ENCODE measurements at regions not wholly inside any gene's neighbourhood (a gene's known extent, or its start where the extent isn't known, plus 50 kb on each side); places are given as distances from the start of the nearest gene placed in this dataset.

- H3K36me3 ChIP-seq (replicated peaks; ENCODE audit: low read depth, low read length) = no peaks in the 10 kb centered on the region
- H3K9ac ChIP-seq (ENCODE audit: low read length) = no peak overlapping the region
- no peaks in the 10 kb centered on the region for H3K79me2 ChIP-seq (ENCODE audit: low read length)
- no peaks in the 10 kb centered on the region for H3K4me1 ChIP-seq (ENCODE audit: low read length)
- no peak overlapping the region for H3K4me3 ChIP-seq (ENCODE audit: low read length)
- H3K9me3 ChIP-seq (ENCODE audit: insufficient read depth, low read length) = no peaks in the 10 kb centered on the region
- H3K4me2 ChIP-seq (ENCODE audit: low read length) = no peak overlapping the region
- H3K27ac ChIP-seq (ENCODE audit: low read length) = no peak overlapping the region
- H2AFZ ChIP-seq (ENCODE audit: low read depth, low read length) = no peak overlapping the region
- no peaks in the 10 kb centered on the region for H3K27me3 ChIP-seq (ENCODE audit: low read depth, low read length)
- H4K20me1 ChIP-seq (ENCODE audit: insufficient read depth, low read length) = no peaks in the 10 kb centered on the region
- no peak for TF ChIP-seq EZH2phosphoT487 (IDR thresholded peaks at IDR 0.05; ENCODE audit: low read depth)
- no peak for TF ChIP-seq CTCF (IDR thresholded peaks at IDR 0.05; ENCODE audit: low read depth, low read length)
Measured at GRCh38 chr13:29977476-29978120, 127.2 kb upstream of the UBL3 start.

- no peak overlapping the region for H3K4me2 ChIP-seq (ENCODE audit: low read length)
- H3K4me3 ChIP-seq (ENCODE audit: low read length) = no peak overlapping the region
- H3K27me3 ChIP-seq (ENCODE audit: low read depth, low read length) = no peaks in the 10 kb centered on the region
- no peaks in the 10 kb centered on the region for H4K20me1 ChIP-seq (ENCODE audit: insufficient read depth, low read length)
- H3K9ac ChIP-seq (ENCODE audit: low read length) = no peak overlapping the region
- no peak overlapping the region for H2AFZ ChIP-seq (ENCODE audit: low read depth, low read length)
- no peaks in the 10 kb centered on the region for H3K36me3 ChIP-seq (replicated peaks; ENCODE audit: low read depth, low read length)
- H3K27ac ChIP-seq (ENCODE audit: low read length) = no peak overlapping the region
- no peaks in the 10 kb centered on the region for H3K4me1 ChIP-seq (ENCODE audit: low read length)
- H3K9me3 ChIP-seq (ENCODE audit: insufficient read depth, low read length) = no peaks in the 10 kb centered on the region
- no peaks in the 10 kb centered on the region for H3K79me2 ChIP-seq (ENCODE audit: low read length)
- TF ChIP-seq EZH2phosphoT487 (IDR thresholded peaks at IDR 0.05; ENCODE audit: low read depth) (no peak), CTCF (IDR thresholded peaks at IDR 0.05; ENCODE audit: low read depth, low read length) (no peak)
Measured at GRCh38 chr13:29976535-29976934, 126.1 kb upstream of the UBL3 start.

GRCh38 chr13:29975283-29975682 is 124.9 kb upstream of the UBL3 start:
- TF ChIP-seq CTCF (IDR thresholded peaks at IDR 0.05; ENCODE audit: low read depth, low read length) (no peak), EZH2phosphoT487 (IDR thresholded peaks at IDR 0.05; ENCODE audit: low read depth) (no peak)
- Histone ChIP-seq H3K79me2 (ENCODE audit: low read length) (no peaks in the 10 kb centered on the region), H3K27ac (ENCODE audit: low read length) (no peak overlapping the region), H3K4me2 (ENCODE audit: low read length) (no peak overlapping the region), H3K4me1 (ENCODE audit: low read length) (peaks cover 6% of the 10 kb centered on the region), H3K4me3 (ENCODE audit: low read length) (no peak overlapping the region), H3K9ac (ENCODE audit: low read length) (no peak overlapping the region), H3K36me3 (replicated peaks; ENCODE audit: low read depth, low read length) (no peaks in the 10 kb centered on the region), H2AFZ (ENCODE audit: low read depth, low read length) (no peak overlapping the region), H4K20me1 (ENCODE audit: insufficient read depth, low read length) (no peaks in the 10 kb centered on the region), H3K27me3 (ENCODE audit: low read depth, low read length) (no peaks in the 10 kb centered on the region), H3K9me3 (ENCODE audit: insufficient read depth, low read length) (no peaks in the 10 kb centered on the region)

GRCh38 chr13:29969286-29969685 is 118.9 kb upstream of the UBL3 start:
- H2AFZ ChIP-seq (ENCODE audit: low read depth, low read length) = no peak overlapping the region
- H3K9me3 ChIP-seq (ENCODE audit: insufficient read depth, low read length) = peaks cover 9% of the 10 kb centered on the region; the same call in 1 of the 2 replicates
- no peak overlapping the region for H3K4me2 ChIP-seq (ENCODE audit: low read length)
- no peak overlapping the region for H3K27ac ChIP-seq (ENCODE audit: low read length)
- H3K79me2 ChIP-seq (ENCODE audit: low read length) = no peaks in the 10 kb centered on the region
- H3K36me3 ChIP-seq (replicated peaks; ENCODE audit: low read depth, low read length) = no peaks in the 10 kb centered on the region
- TF ChIP-seq EZH2phosphoT487 (IDR thresholded peaks at IDR 0.05; ENCODE audit: low read depth) = no peak
- TF ChIP-seq CTCF (IDR thresholded peaks at IDR 0.05; ENCODE audit: low read depth, low read length) = no peak
- no peaks in the 10 kb centered on the region for H3K27me3 ChIP-seq (ENCODE audit: low read depth, low read length)
- no peak overlapping the region for H3K9ac ChIP-seq (ENCODE audit: low read length)
- no peak overlapping the region for H3K4me3 ChIP-seq (ENCODE audit: low read length)
- no peaks in the 10 kb centered on the region for H4K20me1 ChIP-seq (ENCODE audit: insufficient read depth, low read length)
- H3K4me1 ChIP-seq (ENCODE audit: low read length) = peaks cover 9% of the 10 kb centered on the region
